ENCODE measurements at regions not wholly inside any gene's neighbourhood (a gene's known extent, or its start where the extent isn't known, plus 50 kb on each side); places are given as distances from the start of the nearest gene placed in this dataset.
"Not testable (repeated sequence)": the region's sequence is repeated elsewhere in the genome, so short reads cannot be mapped to it uniquely, and the experiment has no call there.

- Histone ChIP-seq H3K36me3 (ENCODE audit: insufficient read depth, low read length) (no peaks in the 10 kb centered on the region), H3K27ac (ENCODE audit: low read depth, low read length) (no peak overlapping the region), H3K27me3 (ENCODE audit: insufficient read depth, low read length) (no peaks in the 10 kb centered on the region), H3K9me3 (ENCODE audit: low read depth, low read length) (no peaks in the 10 kb centered on the region), H3K4me1 (ENCODE audit: insufficient read depth, low read length) (no peaks in the 10 kb centered on the region), H3K4me2 (ENCODE audit: insufficient read depth, low read length) (no peak overlapping the region), H2AFZ (ENCODE audit: low read length) (no peak overlapping the region), H3K4me3 (ENCODE audit: insufficient read depth, low read length) (no peak overlapping the region), H4K20me1 (ENCODE audit: insufficient read depth, low read length) (no peaks in the 10 kb centered on the region), H3K79me2 (ENCODE audit: insufficient read depth, low read length) (no peaks in the 10 kb centered on the region)
- TF ChIP-seq, protein P1, sequence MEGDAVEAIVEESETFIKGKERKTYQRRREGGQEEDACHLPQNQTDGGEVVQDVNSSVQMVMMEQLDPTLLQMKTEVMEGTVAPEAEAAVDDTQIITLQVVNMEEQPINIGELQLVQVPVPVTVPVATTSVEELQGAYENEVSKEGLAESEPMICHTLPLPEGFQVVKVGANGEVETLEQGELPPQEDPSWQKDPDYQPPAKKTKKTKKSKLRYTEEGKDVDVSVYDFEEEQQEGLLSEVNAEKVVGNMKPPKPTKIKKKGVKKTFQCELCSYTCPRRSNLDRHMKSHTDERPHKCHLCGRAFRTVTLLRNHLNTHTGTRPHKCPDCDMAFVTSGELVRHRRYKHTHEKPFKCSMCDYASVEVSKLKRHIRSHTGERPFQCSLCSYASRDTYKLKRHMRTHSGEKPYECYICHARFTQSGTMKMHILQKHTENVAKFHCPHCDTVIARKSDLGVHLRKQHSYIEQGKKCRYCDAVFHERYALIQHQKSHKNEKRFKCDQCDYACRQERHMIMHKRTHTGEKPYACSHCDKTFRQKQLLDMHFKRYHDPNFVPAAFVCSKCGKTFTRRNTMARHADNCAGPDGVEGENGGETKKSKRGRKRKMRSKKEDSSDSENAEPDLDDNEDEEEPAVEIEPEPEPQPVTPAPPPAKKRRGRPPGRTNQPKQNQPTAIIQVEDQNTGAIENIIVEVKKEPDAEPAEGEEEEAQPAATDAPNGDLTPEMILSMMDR (IDR thresholded peaks at IDR 0.05; ENCODE audit: extremely low read depth, low read depth, low read length), result no peak
- DNase-seq (ENCODE audit: insufficient read length, low spot score, missing footprints), result no peak
Measured at GRCh38 chr10:45096001-45096400, 95.3 kb downstream of the ZNF22 start.

GRCh38 chr10:45100429-45100828 is 99.7 kb downstream of the ZNF22 start:
- H2AFZ ChIP-seq (ENCODE audit: low read length), result no peak overlapping the region
- no peaks in the 10 kb centered on the region for H4K20me1 ChIP-seq (ENCODE audit: insufficient read depth, low read length)
- no peak overlapping the region for H3K4me3 ChIP-seq (ENCODE audit: insufficient read depth, low read length)
- no peaks in the 10 kb centered on the region for H3K4me1 ChIP-seq (ENCODE audit: insufficient read depth, low read length)
- H3K9me3 ChIP-seq (ENCODE audit: low read depth, low read length), result no peaks in the 10 kb centered on the region
- no peaks in the 10 kb centered on the region for H3K36me3 ChIP-seq (ENCODE audit: insufficient read depth, low read length)
- DNase-seq (ENCODE audit: insufficient read length, low spot score, missing footprints), result no peak
- no peaks in the 10 kb centered on the region for H3K27me3 ChIP-seq (ENCODE audit: insufficient read depth, low read length)
- no peak overlapping the region for H3K27ac ChIP-seq (ENCODE audit: low read depth, low read length)
- H3K4me2 ChIP-seq (ENCODE audit: insufficient read depth, low read length), result no peak overlapping the region
- TF ChIP-seq, protein P1 (IDR thresholded peaks at IDR 0.05; ENCODE audit: extremely low read depth, low read depth, low read length), result no peak
- no peaks in the 10 kb centered on the region for H3K79me2 ChIP-seq (ENCODE audit: insufficient read depth, low read length)

DNA sequence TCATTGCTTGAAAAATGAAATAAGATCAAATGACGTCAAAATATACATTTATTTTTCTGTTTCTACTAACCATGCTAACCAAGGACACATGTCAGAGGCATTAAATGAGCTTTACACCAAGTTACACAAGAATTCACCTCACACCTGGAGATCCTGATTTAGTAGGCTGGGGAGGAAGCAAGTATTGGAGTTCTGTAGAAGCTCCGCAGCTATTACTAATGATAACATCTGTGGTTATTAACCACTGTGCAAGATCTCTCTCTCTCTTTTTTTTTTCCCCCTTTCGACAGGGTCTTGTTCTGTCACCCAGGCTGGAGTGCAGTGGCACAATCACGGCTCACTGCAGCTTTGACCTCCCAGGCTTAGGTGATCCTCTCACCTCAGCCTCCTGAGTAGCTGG is 104.0 kb downstream of the ZNF22 start:
- Histone ChIP-seq H3K9me3 (ENCODE audit: low read depth, low read length) (no peaks in the 10 kb centered on the region), H4K20me1 (ENCODE audit: insufficient read depth, low read length) (no peaks in the 10 kb centered on the region), H3K4me1 (ENCODE audit: insufficient read depth, low read length) (no peaks in the 10 kb centered on the region), H2AFZ (ENCODE audit: low read length) (no peak overlapping the region), H3K4me3 (ENCODE audit: insufficient read depth, low read length) (no peak overlapping the region), H3K4me2 (ENCODE audit: insufficient read depth, low read length) (no peak overlapping the region), H3K27ac (ENCODE audit: low read depth, low read length) (no peak overlapping the region), H3K27me3 (ENCODE audit: insufficient read depth, low read length) (no peaks in the 10 kb centered on the region), H3K36me3 (ENCODE audit: insufficient read depth, low read length) (no peaks in the 10 kb centered on the region), H3K79me2 (ENCODE audit: insufficient read depth, low read length) (no peaks in the 10 kb centered on the region)
- TF ChIP-seq, protein P1 (IDR thresholded peaks at IDR 0.05; ENCODE audit: extremely low read depth, low read depth, low read length), result no peak
- no peak for DNase-seq (ENCODE audit: insufficient read length, low spot score, missing footprints)

- H2AFZ ChIP-seq (ENCODE audit: low read length); H4K20me1 ChIP-seq (ENCODE audit: insufficient read depth, low read length); H3K27ac ChIP-seq (ENCODE audit: low read depth, low read length); H3K79me2 ChIP-seq (ENCODE audit: insufficient read depth, low read length); H3K4me3 ChIP-seq (ENCODE audit: insufficient read depth, low read length); H3K36me3 ChIP-seq (ENCODE audit: insufficient read depth, low read length); H3K27me3 ChIP-seq (ENCODE audit: insufficient read depth, low read length); DNase-seq (ENCODE audit: insufficient read length, low spot score, missing footprints); H3K4me1 ChIP-seq (ENCODE audit: insufficient read depth, low read length); H3K4me2 ChIP-seq (ENCODE audit: insufficient read depth, low read length); H3K9me3 ChIP-seq (ENCODE audit: low read depth, low read length): not testable (repeated sequence)
Measured at GRCh38 chr10:45105309-45105708, 104.6 kb downstream of the ZNF22 start.

Measured in osteoblast (primary cell).